Right lobe of liver (tissue), 6 donors: ENCODE measurements at regions not wholly inside any gene's neighbourhood (a gene's known extent, or its start where the extent isn't known, plus 50 kb on each side); places are given as distances from the start of the nearest gene placed in this dataset.

Experiments
- ATAC-seq, 4 donors: fragments of 200-7000 bp; cut with Tn5 transposase; one replicate each; pipeline ENCODE4 v1.9.1; 2020; ENCODE audit warnings: mild to moderate bottlenecking in 4 of 4, moderate library complexity in 4 of 4
- DNase-seq, 3 donors: peaks; one replicate each; pipeline ENCODE4 v3.0.0-alpha.2; 2020
- H3K27ac ChIP-seq, 3 donors: fragments of 200-600 bp; one replicate each; pipeline ENCODE4 v1.8.0; 2022
- H3K27me3 ChIP-seq, 2 donors: fragments of 200-600 bp; one replicate each; pipeline ENCODE4 v1.8.0; 2022
- H3K36me3 ChIP-seq, 4 donors: fragments of 200-600 bp; sonication (generic) in 1 of 4; one replicate each; pipeline versions ENCODE4 v1.5.1 to v1.8.0; 2017 to 2022; ENCODE audit warnings: control low read depth in 1 of 4
- H3K4me1 ChIP-seq, 4 donors: fragments of 200-600 bp; sonication (generic) in 1 of 4; one replicate each; pipeline versions ENCODE4 v1.5.1 to v1.8.0; 2017 to 2022; ENCODE audit warnings: control low read depth in 1 of 4
- H3K4me3 ChIP-seq, 3 donors: fragments of 200-600 bp; one replicate each; pipeline ENCODE4 v1.8.0; 2022
- H3K9me3 ChIP-seq, 4 donors: fragments of 200-600 bp; sonication (generic) in 1 of 4; one replicate each; pipeline versions ENCODE4 v1.5.1 to v1.8.0; 2017 to 2022; ENCODE audit warnings: control low read depth in 1 of 4
- CTCF ChIP-seq, 4 donors: fragments of 200-600 bp in 3 of 4; fragments of 450-650 bp in 1 of 4; IDR thresholded peaks; one replicate each; pipeline versions ENCODE4 v1.5.1 to v1.8.0; 2016 to 2022; ENCODE audit warnings: antibody characterized with exemption in 4 of 4, mild to moderate bottlenecking in 2 of 4
- POLR2A ChIP-seq: fragments of 450-650 bp; IDR thresholded peaks from one replicate; pipeline ENCODE4 v1.6.1; 2017; ENCODE audit warnings: antibody characterized with exemption, mild to moderate bottlenecking
- WGBS: methylation state at CpG from one replicate; pipeline ENCODE4 v1.1.6; 2018; ENCODE audit warnings: low coverage, low lambda C conversion rate; ENCODE audit not compliant: insufficient coverage; ENCODE audit errors: missing lambda C conversion rate; 5-methylcytosine and 5-hydroxymethylcytosine counted together
- intact Hi-C, 2 donors: fragments of 100-400 bp; cut with DNase I; formaldehyde crosslinking; loops; one replicate each; pipeline versions ENCODE4 v1.11.2 to v1.14.1; 2022
- donor health status: DM: no; HTN: yes; CAD: no.
- donor health status: DM: no; HTN: no; CAD: no.
- donor health status: DM: no; HTN: no; CAD: no.
- donor health status: DM: no; HTN: yes; CAD: no.
- donor health status: DM: no; HTN: yes; CAD: no.

GRCh38 chr2:183606022-183606717 is 481.9 kb downstream of the NUP35 start:
- ATAC-seq, result no peak
- Histone ChIP-seq H3K9me3 (no peaks in the 10 kb centered on the region), H3K27me3 (no peaks in the 10 kb centered on the region), H3K4me3 (no peak overlapping the region), H3K4me1 (no peaks in the 10 kb centered on the region), H3K27ac (no peak overlapping the region), H3K36me3 (no peaks in the 10 kb centered on the region)
- TF ChIP-seq POLR2A, result no peak
- no peak for TF ChIP-seq CTCF (IDR thresholded peaks at IDR 0.05)
- DNase-seq, result no peak
- intact Hi-C loops, result no loop called here
- WGBS, result 63% methylated on average over 2 of the region's 2 CpGs

- Histone ChIP-seq H3K4me3 (no peak overlapping the region), H3K27ac (no peak overlapping the region), H3K27me3 (no peaks in the 10 kb centered on the region), H3K4me1 (no peaks in the 10 kb centered on the region), H3K36me3 (no peaks in the 10 kb centered on the region), H3K9me3 (no peaks in the 10 kb centered on the region)
- intact Hi-C loops, result no loop called here
- TF ChIP-seq POLR2A (no peak), CTCF (IDR thresholded peaks at IDR 0.05) (no peak)
- no peak for DNase-seq
- no peak for ATAC-seq
- WGBS, result 51% methylated on average over 3 of the region's 3 CpGs
Measured at GRCh38 chr2:183606718-183607085, 482.5 kb downstream of the NUP35 start.

GRCh38 chr2:183607995-183608394 is 483.8 kb downstream of the NUP35 start:
- Histone ChIP-seq H3K9me3 (no peaks in the 10 kb centered on the region), H3K27ac (no peak overlapping the region), H3K4me1 (no peaks in the 10 kb centered on the region), H3K4me3 (no peak overlapping the region), H3K27me3 (no peaks in the 10 kb centered on the region), H3K36me3 (no peaks in the 10 kb centered on the region)
- no peak for DNase-seq
- intact Hi-C loops, result no loop called here
- no peak for TF ChIP-seq CTCF (IDR thresholded peaks at IDR 0.05)
- TF ChIP-seq POLR2A, result no peak
- WGBS, result 79% methylated on average over 21 of the region's 21 CpGs
- no peak for ATAC-seq

GRCh38 chr2:183608747-183609146 is 484.5 kb downstream of the NUP35 start:
- intact Hi-C loops, result no loop called here
- DNase-seq (no peak), ATAC-seq (no peak)
- Histone ChIP-seq H3K27me3 (no peaks in the 10 kb centered on the region), H3K36me3 (no peaks in the 10 kb centered on the region), H3K4me1 (no peaks in the 10 kb centered on the region), H3K27ac (no peak overlapping the region), H3K4me3 (no peak overlapping the region), H3K9me3 (no peaks in the 10 kb centered on the region)
- TF ChIP-seq CTCF (IDR thresholded peaks at IDR 0.05) (no peak), POLR2A (no peak)
- 67% methylated on average over 1 of the region's 1 CpG for WGBS

- no peaks in the 10 kb centered on the region for H3K4me1 ChIP-seq
- 37% methylated on average over 2 of the region's 2 CpGs for WGBS
- ATAC-seq (no peak), DNase-seq (no peak)
- H3K9me3 ChIP-seq, result no peaks in the 10 kb centered on the region
- TF ChIP-seq CTCF (IDR thresholded peaks at IDR 0.05) (no peak), POLR2A (no peak)
- H3K27ac ChIP-seq, result no peak overlapping the region
- H3K4me3 ChIP-seq, result no peak overlapping the region
- no peaks in the 10 kb centered on the region for H3K27me3 ChIP-seq
- intact Hi-C loops, result no loop called here
- no peaks in the 10 kb centered on the region for H3K36me3 ChIP-seq
Measured at GRCh38 chr2:183610724-183611123, 486.5 kb downstream of the NUP35 start.
